SU-DHL-6 (cell line): ENCODE measurements at regions not wholly inside any gene's neighbourhood (a gene's known extent, or its start where the extent isn't known, plus 50 kb on each side); places are given as distances from the start of the nearest gene placed in this dataset.

ENCODE experiments used
- H2AFZ ChIP-seq: fragments of 200-600 bp; sonication (generic); 2 replicates; pipeline ENCODE4 v1.6.1; 2014; ENCODE audit warnings: low read depth, mild to moderate bottlenecking, moderate library complexity, mixed read lengths, antibody characterized with exemption, low read length; ENCODE audit not compliant: severe bottlenecking
- H3F3A ChIP-seq: fragments of 200-600 bp; shearing (Covaris generic); 2 replicates; pipeline ENCODE4 v1.6.0; 2016; ENCODE audit warnings: antibody characterized with exemption, mild to moderate bottlenecking; ENCODE audit not compliant: insufficient read depth
- H3K27ac ChIP-seq: fragments of 200-600 bp; sonication (generic); 2 replicates; pipeline ENCODE4 v1.5.1; 2016; ENCODE audit warnings: low read depth, mild to moderate bottlenecking, low read length, moderate library complexity, mixed read lengths
- H3K27me3 ChIP-seq: fragments of 200-600 bp; sonication (generic), shearing (Covaris generic); 2 replicates; pipeline ENCODE4 v1.6.0; 2014; ENCODE audit warnings: mild to moderate bottlenecking, low read length
- H3K36me3 ChIP-seq: fragments of 200-600 bp; sonication (generic); 2 replicates; pipeline ENCODE4 v1.6.1; 2014; ENCODE audit warnings: mild to moderate bottlenecking, low read length, mixed read lengths
- H3K4me2 ChIP-seq: fragments of 300-600, 200-600 bp; shearing (Covaris generic), sonication (generic); 2 replicates; pipeline ENCODE4 v1.6.0; 2014; ENCODE audit warnings: low read length, low read depth, mild to moderate bottlenecking; ENCODE audit not compliant: poor library complexity, severe bottlenecking
- H3K4me3 ChIP-seq: fragments of 200-600 bp; sonication (generic); 2 replicates; pipeline ENCODE4 v1.5.1; 2014; ENCODE audit warnings: antibody characterized with exemption, low read length, mild to moderate bottlenecking, mixed read lengths; ENCODE audit not compliant: insufficient read depth, poor library complexity, severe bottlenecking
- H3K79me2 ChIP-seq: fragments of 200-600 bp; sonication (generic); 2 replicates; pipeline ENCODE4 v1.6.1; 2014; ENCODE audit warnings: mild to moderate bottlenecking, low read length, moderate library complexity; ENCODE audit not compliant: insufficient read depth
- H3K9ac ChIP-seq: fragments of 200-600 bp; sonication (generic); 2 replicates; pipeline ENCODE4 v1.7.0; 2014; ENCODE audit warnings: mild to moderate bottlenecking, low read length
- H3K9me2 ChIP-seq: fragments of 200-600 bp; sonication (generic); replicated peaks from 2 replicates; pipeline ENCODE4 v1.6.1; 2014; ENCODE audit warnings: low read length; ENCODE audit not compliant: insufficient read depth
- H3K9me3 ChIP-seq: fragments of 200-600 bp; sonication (generic); 2 replicates; pipeline ENCODE4 v1.6.1; 2014; ENCODE audit warnings: low read length, mixed read lengths; ENCODE audit not compliant: insufficient read depth
- H4K20me1 ChIP-seq: fragments of 200-600 bp; sonication (generic); 2 replicates; pipeline ENCODE4 v1.6.1; 2014; ENCODE audit warnings: low read depth, mild to moderate bottlenecking, antibody characterized with exemption, low read length, moderate library complexity, mixed read lengths
- CTCF ChIP-seq: fragments of 200-600 bp; sonication (generic); IDR thresholded peaks from one replicate; pipeline ENCODE4 v1.5.1; 2017; ENCODE audit warnings: antibody characterized with exemption, mild to moderate bottlenecking, low read length, moderate library complexity; ENCODE audit not compliant: insufficient read depth, poor library complexity, severe bottlenecking
- EZH2phosphoT487 ChIP-seq: fragments of 200-600 bp; sonication (generic), shearing (Covaris generic); conservative IDR thresholded peaks from 2 replicates; pipeline ENCODE4 v1.6.1; 2018; ENCODE audit warnings: mild to moderate bottlenecking, antibody characterized with exemption, low read length, moderate library complexity, mixed read lengths

DNA sequence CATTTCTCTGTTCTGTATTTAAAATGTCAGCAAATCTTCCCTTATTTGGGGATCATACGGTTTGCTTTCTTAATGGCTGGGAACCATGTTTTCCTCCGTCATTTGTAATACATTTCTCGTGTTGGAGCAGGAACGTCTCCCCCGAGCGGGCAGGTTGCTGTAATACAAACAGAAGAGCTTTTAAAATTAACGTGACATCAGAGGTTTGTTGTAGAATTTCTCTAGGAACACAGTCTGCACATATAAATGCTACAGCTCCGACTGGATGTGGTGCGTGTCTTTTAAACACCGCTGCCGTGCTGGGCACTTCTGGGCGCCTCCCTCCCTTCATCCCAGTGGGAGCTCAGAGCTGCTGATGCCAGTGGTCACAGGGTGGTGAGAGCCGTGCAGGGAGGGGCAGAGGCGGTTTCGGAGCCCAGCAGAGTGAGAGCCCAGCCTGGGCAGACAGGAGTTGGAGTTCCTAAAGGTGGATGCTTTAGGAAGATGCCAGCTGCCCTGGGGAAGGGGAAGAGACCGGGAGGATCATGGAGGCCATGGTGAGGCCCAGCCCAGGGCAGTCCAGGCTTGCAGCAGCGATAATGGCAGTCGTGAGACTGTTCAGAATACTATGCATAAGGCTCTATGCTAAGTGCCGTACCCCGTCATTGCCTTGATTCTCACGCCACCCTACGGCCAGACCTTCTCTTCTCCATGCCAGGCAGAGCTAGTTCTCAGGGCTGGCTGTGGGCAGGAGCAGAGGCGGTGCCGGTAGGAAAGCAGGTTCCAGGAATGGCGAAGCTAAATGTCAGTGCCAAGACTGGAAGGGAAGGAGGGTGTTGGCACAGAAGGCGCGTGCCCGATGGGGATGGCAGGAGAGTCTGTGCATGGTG, 96.2 kb downstream of the GLRX3 start:
- Histone ChIP-seq H4K20me1 (no peaks in the 10 kb centered on the region), H3K27ac (no peak overlapping the region), H3K36me3 (no peaks in the 10 kb centered on the region), H3K4me2 (no peak overlapping the region), H2AFZ (no peak overlapping the region), H3K79me2 (no peaks in the 10 kb centered on the region), H3F3A (no peaks in the 10 kb centered on the region), H3K27me3 (no peaks in the 10 kb centered on the region), H3K4me3 (no peak overlapping the region), H3K9me3 (peaks cover 5% of the 10 kb centered on the region; the same call in 1 of the 2 replicates), H3K9ac (no peak overlapping the region), H3K9me2 (no peaks in the 10 kb centered on the region)
- TF ChIP-seq CTCF (no peak), EZH2phosphoT487 (no peak)

- Histone ChIP-seq H3F3A (no peaks in the 10 kb centered on the region), H3K27me3 (no peaks in the 10 kb centered on the region), H3K36me3 (no peaks in the 10 kb centered on the region), H2AFZ (no peak overlapping the region), H4K20me1 (no peaks in the 10 kb centered on the region), H3K4me2 (no peak overlapping the region), H3K9me3 (peaks cover 2% of the 10 kb centered on the region; the same call in 1 of the 2 replicates), H3K79me2 (no peaks in the 10 kb centered on the region), H3K9ac (no peak overlapping the region), H3K4me3 (no peak overlapping the region), H3K9me2 (no peaks in the 10 kb centered on the region), H3K27ac (no peak overlapping the region)
- TF ChIP-seq EZH2phosphoT487 (no peak), CTCF (no peak)
Observed at GRCh38 chr10:130233035-130233360, 96.8 kb downstream of the GLRX3 start.

- Histone ChIP-seq H4K20me1 (no peaks in the 10 kb centered on the region), H3K27me3 (no peaks in the 10 kb centered on the region), H3K9me2 (no peaks in the 10 kb centered on the region), H3K9me3 (no peaks in the 10 kb centered on the region), H3K4me2 (no peak overlapping the region), H3K79me2 (no peaks in the 10 kb centered on the region), H3K9ac (no peak overlapping the region), H2AFZ (no peak overlapping the region), H3K36me3 (no peaks in the 10 kb centered on the region), H3K27ac (no peak overlapping the region), H3K4me3 (no peak overlapping the region), H3F3A (no peaks in the 10 kb centered on the region)
- TF ChIP-seq CTCF = no peak
- TF ChIP-seq EZH2phosphoT487 = no peak
Observed at GRCh38 chr10:130233426-130233825, 97.2 kb downstream of the GLRX3 start.
